Limb (tissue), 2 donors: ENCODE measurements at regions not wholly inside any gene's neighbourhood (a gene's known extent, or its start where the extent isn't known, plus 50 kb on each side); places are given as distances from the start of the nearest gene placed in this dataset.

Experiments
- DNase-seq, 2 donors: peaks; one replicate each; pipeline ENCODE4 v3.0.0-alpha.2; 2016; ENCODE audit errors: extremely low spot score in 2 of 2

- DNase-seq = no peak
Measured at GRCh38 chr2:128805918-128806317, 487.2 kb upstream of the HS6ST1 start.

DNA sequence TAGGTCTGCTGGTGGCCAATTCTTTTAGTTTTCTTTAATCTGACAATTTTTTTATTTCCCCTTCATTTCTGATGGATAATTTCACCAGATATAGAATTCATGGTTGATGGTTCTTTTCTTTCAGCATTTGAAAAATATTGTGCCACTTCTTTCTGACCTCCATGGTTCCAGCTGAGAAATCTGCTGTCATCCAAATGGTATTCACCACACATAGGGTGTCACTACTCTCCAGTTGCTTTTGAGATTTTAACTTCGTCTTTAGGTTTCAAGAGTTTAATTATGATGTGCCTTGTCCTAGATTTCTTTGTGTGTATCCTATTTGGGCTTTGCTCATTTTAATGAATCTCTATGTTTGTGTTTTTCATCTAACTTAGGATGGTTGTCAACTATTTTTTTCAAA is 488.6 kb upstream of the HS6ST1 start:
- no peak for DNase-seq

DNA sequence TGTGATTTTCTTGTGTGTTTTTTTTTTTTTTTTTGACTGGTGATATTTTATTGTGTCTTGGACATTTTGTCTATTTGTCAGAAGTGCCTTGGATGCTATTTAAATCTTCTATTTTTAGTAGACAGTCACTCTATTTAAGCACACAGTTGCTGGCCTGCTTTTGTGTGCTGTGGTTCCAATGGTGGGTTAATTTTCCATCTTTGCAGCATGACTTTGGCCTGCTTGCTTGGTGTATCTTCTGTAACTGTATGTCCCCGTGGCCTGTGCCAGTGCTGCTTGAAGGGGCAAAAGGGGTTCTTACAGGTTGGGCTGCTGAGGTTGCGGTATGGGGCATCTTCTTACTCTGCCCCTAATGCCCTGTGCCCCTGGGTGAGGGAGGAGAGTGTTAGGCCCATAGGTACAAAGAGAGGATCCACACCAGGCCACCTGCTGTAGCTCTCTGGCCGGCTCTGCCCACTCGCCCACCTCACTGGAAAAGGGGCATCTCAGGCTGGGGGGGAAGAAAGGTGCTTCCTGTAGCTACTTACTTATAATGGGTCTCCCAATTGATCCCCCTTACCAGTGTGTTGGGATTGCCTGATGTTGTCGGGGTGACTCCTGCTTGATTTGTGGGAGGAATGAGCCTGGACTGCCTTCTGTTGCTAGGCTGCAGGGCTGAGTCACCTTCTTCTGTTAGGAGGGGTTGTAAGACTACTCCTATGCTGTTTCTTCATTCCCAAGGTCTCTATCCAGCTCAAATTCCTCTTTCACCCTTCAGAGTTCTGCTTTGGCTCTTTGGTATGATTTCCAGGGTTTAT is 490.0 kb upstream of the HS6ST1 start:
- DNase-seq = no peak

GRCh38 chr2:128809259-128809636 is 490.6 kb upstream of the HS6ST1 start:
- no peak for DNase-seq

DNA sequence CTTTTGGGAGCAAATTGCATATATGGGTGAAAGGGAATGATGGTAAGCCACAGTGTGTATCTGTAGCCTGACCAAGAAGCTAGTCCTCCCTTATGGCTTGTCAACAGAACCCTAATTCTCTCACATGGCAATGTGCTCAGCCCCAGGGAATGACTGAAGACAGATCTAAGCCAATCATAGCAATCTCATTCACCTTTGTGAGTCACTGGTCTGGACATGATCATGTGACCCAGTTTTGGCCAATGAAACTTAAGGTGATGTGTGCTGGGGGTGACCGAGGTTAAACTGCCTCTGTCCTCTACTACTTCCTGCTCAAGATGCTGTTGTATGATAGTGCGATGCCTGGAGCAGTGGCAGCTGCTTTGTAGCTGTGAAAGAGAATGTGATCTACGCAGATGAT is 491.2 kb upstream of the HS6ST1 start:
- DNase-seq = no peak

- no peak for DNase-seq
Measured at GRCh38 chr2:128812183-128812940, 493.7 kb upstream of the HS6ST1 start.

GRCh38 chr2:128813352-128814034 is 494.8 kb upstream of the HS6ST1 start:
- DNase-seq = no peak

DNA sequence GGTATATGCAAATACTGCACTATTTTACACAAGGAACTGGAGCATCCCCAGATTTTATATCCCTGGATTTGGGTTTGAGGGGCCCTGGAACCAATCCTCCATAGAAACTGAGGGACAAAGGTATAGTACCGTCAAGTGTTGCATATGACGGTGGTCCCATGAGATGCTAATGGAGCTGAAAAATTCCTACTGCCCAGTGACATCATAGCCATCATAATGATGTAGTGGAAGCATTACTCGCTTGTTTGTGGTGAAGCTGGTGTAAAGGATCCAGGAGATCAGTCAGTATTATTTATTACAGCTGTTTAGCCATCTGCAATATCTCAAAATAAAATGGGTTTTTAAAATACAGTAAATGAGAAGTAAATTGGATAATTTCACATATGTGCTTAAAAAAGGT is 496.6 kb upstream of the HS6ST1 start:
- no peak for DNase-seq

DNA sequence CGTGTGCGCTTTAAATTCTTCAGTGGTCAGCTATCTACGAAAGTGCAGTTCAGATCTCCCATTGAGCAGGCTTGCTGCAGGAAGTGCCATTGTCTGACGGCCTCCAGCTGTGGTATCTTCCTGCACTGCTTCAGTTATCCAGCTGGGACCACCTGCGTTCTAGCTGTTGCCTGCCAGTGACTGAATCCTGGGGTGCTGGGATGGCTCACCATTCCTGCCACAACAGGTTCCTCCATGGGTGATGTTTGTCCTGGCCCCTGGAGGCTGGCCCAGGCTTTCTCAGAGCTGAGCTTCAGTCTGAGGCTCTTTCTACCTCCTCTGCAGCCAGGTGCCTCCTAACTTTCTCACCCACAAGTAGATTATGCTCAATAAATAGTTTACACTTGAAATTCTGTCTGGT is 498.5 kb upstream of the HS6ST1 start:
- no peak for DNase-seq

- DNase-seq = no peak
Measured at GRCh38 chr2:128817813-128818212, 499.1 kb upstream of the HS6ST1 start.

DNA sequence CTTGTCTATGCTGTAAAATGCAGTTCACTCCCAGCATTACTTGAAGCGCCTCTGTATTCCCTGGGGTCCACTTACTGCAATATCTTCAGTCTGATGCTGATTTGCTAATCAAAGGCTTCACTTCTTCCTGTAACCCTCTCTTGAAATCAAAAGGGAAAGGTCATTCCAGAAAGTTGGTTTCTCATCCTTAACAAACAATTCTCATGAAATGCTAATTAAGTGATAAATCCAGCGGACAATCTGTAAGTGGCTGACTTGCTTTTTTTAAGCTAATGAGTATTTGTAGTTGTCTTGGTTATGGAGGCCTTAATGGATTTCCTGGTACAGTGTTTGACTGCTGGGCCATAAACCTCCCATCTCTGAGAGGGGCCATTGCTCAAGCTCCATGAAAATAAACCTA is 499.6 kb upstream of the HS6ST1 start:
- DNase-seq = no peak

DNA sequence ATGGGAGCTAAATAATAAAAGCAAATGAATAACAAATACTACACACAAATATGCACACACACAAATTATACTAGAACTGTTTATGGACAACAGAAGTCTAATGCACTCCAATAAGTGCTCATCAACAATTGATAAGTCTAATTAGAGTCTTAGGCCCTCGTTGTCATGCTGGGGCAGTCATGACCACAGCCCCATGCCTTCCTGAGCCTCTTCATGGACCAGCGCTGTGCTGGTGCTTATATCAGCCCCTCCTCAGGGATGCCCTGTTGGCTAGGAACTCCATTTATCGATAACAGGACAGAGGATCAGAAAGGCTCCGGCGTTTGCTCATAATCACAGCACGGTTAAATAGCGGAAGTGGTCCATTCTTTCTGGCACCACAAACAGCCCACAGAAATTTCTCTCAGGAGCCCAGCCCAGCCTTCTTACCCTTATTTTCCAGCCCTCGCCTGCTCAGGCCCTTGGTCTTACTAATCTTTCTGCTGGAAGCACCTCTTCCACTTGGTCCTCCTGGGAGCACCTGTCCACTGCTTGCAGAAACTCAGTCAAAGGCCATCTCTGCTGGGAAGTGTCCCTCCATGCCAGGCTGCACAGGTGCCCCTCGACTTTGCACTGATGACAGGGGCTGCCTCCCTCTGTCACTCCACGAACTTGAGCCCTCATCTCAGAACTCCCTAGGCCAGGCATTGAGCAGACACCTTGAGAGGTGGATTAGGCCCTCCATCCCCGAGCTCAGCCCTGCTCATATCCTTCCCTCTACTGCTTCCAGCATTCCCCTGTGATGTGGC is 500.2 kb upstream of the HS6ST1 start:
- DNase-seq = no peak

DNA sequence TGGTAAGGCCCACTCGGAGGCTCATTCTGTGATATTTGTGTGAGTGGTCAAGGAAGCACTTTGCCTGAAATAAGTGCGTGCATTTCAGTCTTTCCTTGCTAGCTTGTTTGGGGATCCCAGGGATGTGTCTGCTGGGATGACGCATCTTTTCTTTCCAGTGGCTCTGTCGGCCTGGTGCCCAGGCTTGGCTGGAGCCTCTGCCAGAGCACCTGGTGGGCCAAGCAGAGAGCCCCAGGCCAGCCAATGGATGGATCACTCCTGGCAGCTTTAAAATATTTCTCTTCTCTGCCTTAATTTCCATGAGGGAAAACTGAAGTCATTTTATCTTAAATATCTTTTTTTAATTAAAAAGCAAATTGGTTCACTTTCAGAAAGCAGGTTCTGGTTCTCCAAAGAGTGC is 501.8 kb upstream of the HS6ST1 start:
- no peak for DNase-seq

DNA sequence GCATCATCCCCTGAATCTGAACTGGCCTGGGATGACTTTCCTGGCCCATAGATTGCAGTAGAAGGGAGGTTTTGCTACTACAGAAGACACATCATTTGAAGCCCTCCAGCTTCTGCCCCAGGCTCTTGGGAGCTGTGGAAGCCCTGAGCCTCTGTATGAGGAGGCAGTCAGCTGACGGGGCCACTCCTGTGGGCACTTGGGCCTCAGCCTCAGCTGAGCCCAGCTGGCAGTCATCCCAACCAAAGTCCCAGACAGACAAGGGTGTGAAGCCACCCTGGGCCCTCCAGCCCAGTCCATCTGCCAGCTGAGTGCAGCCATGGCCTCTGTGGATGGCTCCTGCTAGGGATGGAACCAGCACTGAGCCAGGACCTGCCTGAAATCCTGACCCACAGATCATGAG is 502.3 kb upstream of the HS6ST1 start:
- DNase-seq = no peak

DNA sequence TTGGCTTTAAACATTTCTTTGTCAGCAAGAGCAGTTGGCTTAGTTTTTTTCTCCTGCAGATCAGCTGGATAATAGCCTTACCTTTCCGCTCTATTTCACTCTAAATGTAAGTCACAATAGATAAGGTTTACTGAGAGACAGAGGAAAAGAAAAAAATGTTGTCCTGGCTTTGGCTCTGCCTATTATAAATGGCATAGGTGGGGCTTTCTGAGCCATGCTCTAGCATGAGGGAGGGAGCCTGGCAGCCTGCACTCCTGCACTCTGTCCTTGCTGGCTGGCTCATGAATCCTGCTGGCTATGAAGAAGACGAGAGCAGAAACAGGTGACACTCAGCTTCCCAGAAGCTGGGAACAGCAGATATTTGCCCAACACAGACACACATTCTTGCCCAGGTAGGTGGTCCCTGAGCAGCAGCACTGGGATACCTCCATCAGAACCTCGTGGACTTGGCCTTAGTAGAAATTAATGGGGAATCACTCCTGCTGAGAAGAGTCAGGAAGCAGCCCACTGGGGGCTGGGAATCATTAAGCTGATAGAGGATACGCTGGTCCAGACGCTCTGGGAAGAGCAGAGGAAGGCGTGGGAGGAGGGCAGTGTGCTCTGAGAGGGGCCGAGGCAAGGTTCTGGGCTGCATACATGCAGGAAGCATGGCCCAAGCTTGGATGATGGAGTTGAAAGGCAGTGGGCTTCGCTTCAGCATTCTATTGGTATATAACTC is 514.4 kb upstream of the HS6ST1 start:
- no peak for DNase-seq

DNA sequence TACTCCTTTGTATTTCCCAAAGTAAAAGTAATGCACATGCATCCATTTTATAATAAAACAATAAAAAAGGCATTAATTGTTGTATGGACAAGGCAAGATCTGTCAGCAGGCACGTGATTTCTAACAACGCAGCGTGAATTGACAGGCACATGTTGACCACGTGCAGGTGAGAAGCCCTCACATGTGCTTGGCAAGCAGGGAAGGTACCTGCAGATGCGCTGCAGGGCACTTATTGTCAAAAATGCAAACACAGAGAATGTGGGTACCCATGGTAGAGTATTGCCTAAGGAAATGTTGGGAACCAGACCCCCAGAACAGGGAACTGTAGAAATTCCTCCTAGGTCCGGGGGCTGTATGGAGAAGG is 515.0 kb upstream of the HS6ST1 start:
- DNase-seq = no peak

DNA sequence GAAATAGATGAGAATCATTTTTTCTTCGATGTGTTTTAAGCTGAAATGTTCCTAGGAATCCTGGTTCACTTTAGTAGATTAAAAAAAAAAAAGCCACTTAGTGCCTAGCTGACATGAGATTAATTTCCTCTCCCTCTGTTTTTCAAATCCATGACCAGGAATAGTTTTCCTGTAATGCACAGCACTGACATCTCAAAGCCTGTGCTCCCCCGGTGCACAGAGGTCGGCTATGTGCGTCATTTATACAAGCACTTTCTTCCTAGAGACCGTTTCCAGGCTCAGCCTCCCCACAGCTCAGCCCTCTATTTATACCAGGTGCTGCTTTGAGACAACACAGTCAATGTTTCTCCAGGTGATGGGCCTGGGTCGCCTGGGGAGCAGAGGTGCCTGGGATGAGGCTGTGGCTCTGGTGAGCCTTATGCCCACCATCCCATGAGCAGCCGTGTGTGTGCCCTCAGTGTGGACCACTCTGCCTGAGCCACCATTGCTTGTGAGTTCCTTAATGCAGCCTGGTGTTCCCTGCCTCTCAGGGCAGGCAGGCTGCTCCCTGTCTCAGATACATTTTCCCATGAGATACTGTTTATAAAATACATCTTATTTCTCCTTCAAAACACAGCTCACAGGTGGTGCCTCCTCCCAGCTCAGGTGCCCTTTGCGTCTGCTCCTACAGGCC is 515.7 kb upstream of the HS6ST1 start:
- DNase-seq = no peak

GRCh38 chr2:128834880-128835252 is 516.2 kb upstream of the HS6ST1 start:
- DNase-seq = no peak

DNA sequence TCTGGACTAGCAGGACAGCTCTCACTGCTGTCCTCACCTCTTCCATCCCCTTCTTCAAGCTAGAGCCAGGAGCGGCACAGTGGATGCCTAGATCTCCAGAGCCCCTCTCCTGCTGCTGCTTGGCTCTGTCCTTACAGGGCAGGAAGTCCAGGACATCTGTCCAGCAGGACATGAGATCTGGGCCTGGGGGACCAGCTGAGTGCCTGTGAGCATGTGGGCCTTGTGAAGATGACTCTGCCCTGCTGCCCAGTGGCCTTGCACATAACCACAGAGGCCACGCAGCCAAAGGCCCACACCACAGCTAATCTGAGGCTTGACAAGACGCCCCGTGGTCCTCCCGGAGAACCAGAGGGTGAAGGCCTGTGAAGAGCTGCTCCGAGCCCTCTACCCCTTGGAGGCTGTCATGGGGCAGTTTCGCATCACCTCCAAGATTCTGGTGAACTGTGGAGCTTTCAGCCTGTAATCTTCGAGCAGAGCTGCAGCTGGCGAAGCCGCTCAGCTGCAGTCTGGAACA is 516.7 kb upstream of the HS6ST1 start:
- no peak for DNase-seq

GRCh38 chr2:128835974-128836373 is 517.3 kb upstream of the HS6ST1 start:
- no peak for DNase-seq
